CD4-positive, alpha-beta T cell (primary cell): ENCODE measurements at regions not wholly inside any gene's neighbourhood (a gene's known extent, or its start where the extent isn't known, plus 50 kb on each side); places are given as distances from the start of the nearest gene placed in this dataset.

Experiments
- ATAC-seq: fragments of 200-7000 bp; cut with Tn5 transposase; one replicate; pipeline ENCODE4 v1.10.0; 2022; ENCODE audit warnings: mild to moderate bottlenecking; ENCODE audit not compliant: poor library complexity
- CTCF ChIA-PET: fragments of 350-600 bp; sonication (Branson Sonifier 250); formaldehyde crosslinking; loops from one replicate; lab custom pipeline; 2021; ENCODE audit warnings: antibody characterized with exemption, inconsistent platforms; lab: Charles Lee
- POLR2A ChIA-PET: fragments of 350-600 bp; sonication (Branson Sonifier 250); formaldehyde crosslinking; loops from one replicate; lab custom pipeline; 2021; ENCODE audit warnings: antibody characterized with exemption, inconsistent platforms; lab: Charles Lee
- DNase-seq, 14 experiments: peaks; one replicate each; pipeline ENCODE4 v3.0.0-alpha.2; 2013 to 2020; ENCODE audit warnings: mixed read lengths in 2 of 14
- H3K27ac ChIP-seq, 2 donors: one replicate each; pipeline versions ENCODE4 v1.5.1 to v1.7.0; 2013; ENCODE audit warnings: low read length in 2 of 2, low read depth in 1 of 2, mild to moderate bottlenecking in 1 of 2
- H3K27me3 ChIP-seq, 2 experiments: 1 replicate in 1 of 2; 2 replicates in 1 of 2; pipeline versions ENCODE4 v1.6.1 to v1.7.0; 2013; ENCODE audit warnings: low read length in 2 of 2, control low read depth in 1 of 2, mild to moderate bottlenecking in 1 of 2, moderate library complexity in 1 of 2; ENCODE audit not compliant: insufficient read depth in 2 of 2, control insufficient read depth in 1 of 2
- H3K36me3 ChIP-seq: one replicate; pipeline ENCODE4 v1.6.1; 2013; ENCODE audit warnings: low read length, control low read depth; ENCODE audit not compliant: insufficient read depth
- H3K4me1 ChIP-seq: one replicate; pipeline ENCODE4 v1.6.1; 2013; ENCODE audit warnings: low read length, control low read depth; ENCODE audit not compliant: insufficient read depth
- H3K4me3 ChIP-seq: one replicate; pipeline ENCODE4 v1.5.1; 2013; ENCODE audit warnings: mild to moderate bottlenecking, low read length, moderate library complexity
- H3K9me3 ChIP-seq, 2 experiments: 1 replicate in 1 of 2; 2 replicates in 1 of 2; pipeline versions ENCODE4 v1.6.1 to v1.7.0; 2013; ENCODE audit warnings: low read length in 2 of 2, mild to moderate bottlenecking in 2 of 2, control low read depth in 1 of 2, moderate library complexity in 1 of 2; ENCODE audit not compliant: control insufficient read depth in 1 of 2, insufficient read depth in 1 of 2
- H3K27ac Mint-ChIP-seq: one replicate; pipeline ENCODE4 v1.8.0; 2020; ENCODE audit warnings: mixed read lengths
- H3K27me3 Mint-ChIP-seq: one replicate; pipeline ENCODE4 v1.8.0; 2021; ENCODE audit warnings: mixed read lengths
- H3K36me3 Mint-ChIP-seq: one replicate; pipeline ENCODE4 v1.8.0; 2021; ENCODE audit warnings: low read depth, mixed read lengths
- H3K4me1 Mint-ChIP-seq: one replicate; pipeline ENCODE4 v1.8.0; 2021; ENCODE audit warnings: low read depth, mixed read lengths
- H3K4me3 Mint-ChIP-seq: one replicate; pipeline ENCODE4 v1.8.0; 2020; ENCODE audit warnings: mild to moderate bottlenecking, mixed read lengths
- H3K9me3 Mint-ChIP-seq: one replicate; pipeline ENCODE4 v1.8.0; 2020; ENCODE audit warnings: mixed read lengths
- CTCF ChIP-seq: fragments of 200-600 bp; IDR thresholded peaks from one replicate; pipeline ENCODE4 v1.8.0; 2022; ENCODE audit warnings: antibody characterized with exemption, mild to moderate bottlenecking
- intact Hi-C, 2 experiments: fragments of 100-400 bp; cut with DNase I in 1 of 2; cut with micrococcal nuclease in 1 of 2; formaldehyde crosslinking; loops; one replicate each; pipeline versions ENCODE4 v1.15.1 to v1.9.0; 2023 to 2025; cut with DNase I, micrococcal nuclease

GRCh38 chr9:79115176-79115575 lies 456.6 kb upstream of the TLE4 start:
- Mint-ChIP-seq H3K27me3 (no peaks in the 10 kb centered on the region), H3K36me3 (no peaks in the 10 kb centered on the region), H3K9me3 (no peaks in the 10 kb centered on the region), H3K4me1 (no peaks in the 10 kb centered on the region), H3K27ac (no peak overlapping the region), H3K4me3 (no peak overlapping the region)
- ChIA-PET CTCF (no interaction called here), POLR2A (no interaction called here)
- no peak overlapping the region for H3K4me3 ChIP-seq
- no peaks in the 10 kb centered on the region for H3K4me1 ChIP-seq
- H3K9me3 ChIP-seq: no peaks in the 10 kb centered on the region
- no peak for TF ChIP-seq CTCF
- H3K27ac ChIP-seq: no peak overlapping the region
- intact Hi-C loops: no loop called here
- no peaks in the 10 kb centered on the region for H3K27me3 ChIP-seq
- ATAC-seq: no peak
- DNase-seq: no peak
- H3K36me3 ChIP-seq: no peaks in the 10 kb centered on the region

- ChIA-PET POLR2A (no interaction called here), CTCF (no interaction called here)
- no peaks in the 10 kb centered on the region for H3K27me3 ChIP-seq
- no peaks in the 10 kb centered on the region for H3K36me3 Mint-ChIP-seq
- H3K4me3 ChIP-seq: no peak overlapping the region
- ATAC-seq: no peak
- no peak for DNase-seq
- H3K9me3 ChIP-seq: no peaks in the 10 kb centered on the region
- no peaks in the 10 kb centered on the region for H3K4me1 ChIP-seq
- H3K27ac ChIP-seq: no peak overlapping the region
- no peaks in the 10 kb centered on the region for H3K4me1 Mint-ChIP-seq
- no peak for TF ChIP-seq CTCF
- H3K4me3 Mint-ChIP-seq: no peak overlapping the region
- no peaks in the 10 kb centered on the region for H3K9me3 Mint-ChIP-seq
- H3K36me3 ChIP-seq: no peaks in the 10 kb centered on the region
- intact Hi-C loops: no loop called here
- no peak overlapping the region for H3K27ac Mint-ChIP-seq
- no peaks in the 10 kb centered on the region for H3K27me3 Mint-ChIP-seq
Observed at GRCh38 chr9:79116041-79116440, 455.7 kb upstream of the TLE4 start.

- H3K9me3 ChIP-seq: no peaks in the 10 kb centered on the region
- no peak overlapping the region for H3K4me3 ChIP-seq
- POLR2A ChIA-PET: no interaction called here
- H3K27ac ChIP-seq: no peak overlapping the region
- ATAC-seq (no peak), DNase-seq (no peak)
- intact Hi-C loops: no loop called here
- H3K27me3 Mint-ChIP-seq: no peaks in the 10 kb centered on the region
- no peak overlapping the region for H3K27ac Mint-ChIP-seq
- H3K36me3 ChIP-seq: no peaks in the 10 kb centered on the region
- H3K9me3 Mint-ChIP-seq: no peaks in the 10 kb centered on the region
- no peaks in the 10 kb centered on the region for H3K36me3 Mint-ChIP-seq
- no peaks in the 10 kb centered on the region for H3K27me3 ChIP-seq
- CTCF ChIA-PET: no interaction called here
- no peak for TF ChIP-seq CTCF
- no peak overlapping the region for H3K4me3 Mint-ChIP-seq
- no peaks in the 10 kb centered on the region for H3K4me1 Mint-ChIP-seq
- H3K4me1 ChIP-seq: no peaks in the 10 kb centered on the region
Observed at GRCh38 chr9:79116709-79117108, 455.1 kb upstream of the TLE4 start.
